Activated CD4-positive, alpha-beta T cell treated with anti-CD3 and anti-CD28 coated beads, Interleukin-2, amount 50 U/mL, for 4 hours (primary cell): ENCODE measurements at regions not wholly inside any gene's neighbourhood (a gene's known extent, or its start where the extent isn't known, plus 50 kb on each side); places are given as distances from the start of the nearest gene placed in this dataset.

Source experiments
- DNase-seq, 2 experiments: peaks; one replicate each; pipeline ENCODE4 v3.0.0-alpha.2; 2020

DNA sequence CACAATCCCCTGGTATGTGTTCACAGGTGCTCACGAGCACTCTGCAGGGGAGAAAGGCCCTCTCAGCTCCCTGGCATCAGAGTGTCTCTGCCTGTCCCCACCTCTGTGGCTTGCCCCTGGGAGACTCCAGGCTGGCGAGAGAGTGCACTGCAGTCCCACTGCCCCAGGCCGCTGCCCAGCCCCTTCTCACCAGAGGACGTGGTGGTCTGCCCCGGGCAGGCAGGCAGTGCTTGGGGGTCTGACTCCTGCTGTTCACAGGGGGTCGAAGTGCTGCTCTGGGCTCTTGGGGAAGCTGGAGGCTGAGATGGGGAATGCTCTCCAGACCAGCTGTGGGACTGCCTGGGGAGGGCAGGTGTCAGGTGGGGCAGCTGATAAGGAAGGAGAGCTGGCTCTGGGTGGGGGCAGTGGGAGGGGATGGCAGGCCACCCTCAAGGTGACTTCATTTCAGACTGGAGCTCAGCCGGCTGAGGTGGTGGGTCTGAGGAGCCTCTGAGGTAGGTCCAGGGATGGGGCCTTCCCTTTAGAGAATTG is 151.0 kb upstream of the B3GAT1 start:
- DNase-seq, result no peak

DNA sequence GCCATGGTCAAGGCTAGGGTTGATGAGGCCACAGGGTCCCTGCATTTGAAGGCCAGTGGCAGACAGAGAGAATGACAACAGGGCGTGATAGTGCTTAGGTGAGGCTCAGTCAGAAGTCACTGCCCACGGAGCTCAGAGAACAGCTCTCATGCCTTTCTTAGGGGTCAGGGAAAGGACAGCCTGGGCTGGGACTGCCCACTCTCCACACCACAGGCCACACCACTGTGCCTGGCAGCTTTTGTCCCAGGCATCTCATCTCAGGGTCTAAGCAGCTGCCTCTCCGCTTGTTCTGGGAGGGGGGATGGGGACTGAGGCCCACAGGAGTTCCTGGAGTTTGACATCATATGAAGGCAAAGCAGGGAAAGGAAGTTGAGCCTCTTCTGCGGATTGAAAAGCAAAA is 150.2 kb upstream of the B3GAT1 start:
- DNase-seq, result no peak

- no peak for DNase-seq
Measured at GRCh38 chr11:134561331-134561720, 149.3 kb upstream of the B3GAT1 start.

DNA sequence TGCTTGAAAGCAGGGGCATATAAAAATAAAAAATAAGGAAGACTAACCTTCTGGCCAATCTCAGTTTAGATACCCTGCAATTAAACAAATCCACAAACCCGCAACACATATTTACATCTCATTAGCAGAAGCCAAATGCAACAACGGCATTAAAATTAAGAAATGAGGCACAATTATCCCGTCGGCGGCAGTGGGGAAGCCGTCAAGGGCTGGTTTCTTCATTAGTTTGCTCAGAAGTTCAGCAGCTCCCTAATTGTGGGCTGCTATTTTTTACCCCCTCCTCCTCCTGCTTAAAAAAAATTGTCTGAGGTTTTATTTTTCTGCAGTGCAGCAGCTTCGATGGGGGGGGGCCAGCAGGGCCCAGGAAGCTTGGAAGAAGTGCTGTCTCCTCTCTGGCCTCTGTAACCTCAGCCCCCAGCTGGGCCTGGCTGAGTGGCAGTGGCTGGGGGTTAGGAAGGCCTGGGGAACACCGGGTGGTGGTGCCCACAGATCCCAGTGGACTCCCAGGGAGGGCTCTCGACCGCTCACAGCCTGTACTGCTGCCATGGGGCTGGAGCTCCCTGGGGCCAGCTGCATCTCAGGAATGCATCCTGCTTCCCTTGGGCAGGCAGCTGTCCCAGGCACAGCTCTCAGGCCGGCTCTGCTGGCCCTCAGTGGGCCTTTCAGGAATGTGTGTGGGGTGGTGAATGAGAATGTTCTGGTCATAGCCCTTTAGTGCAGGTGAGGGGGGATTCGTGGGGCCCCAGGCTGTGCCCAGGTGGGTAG is 148.7 kb upstream of the B3GAT1 start:
- no peak for DNase-seq

GRCh38 chr11:134560066-134560465 is 148.0 kb upstream of the B3GAT1 start:
- DNase-seq, result no peak

GRCh38 chr11:134559602-134559962 is 147.5 kb upstream of the B3GAT1 start:
- DNase-seq, result no peak

- DNase-seq, result no peak
Measured at GRCh38 chr11:134558916-134559601, 147.0 kb upstream of the B3GAT1 start.

DNA sequence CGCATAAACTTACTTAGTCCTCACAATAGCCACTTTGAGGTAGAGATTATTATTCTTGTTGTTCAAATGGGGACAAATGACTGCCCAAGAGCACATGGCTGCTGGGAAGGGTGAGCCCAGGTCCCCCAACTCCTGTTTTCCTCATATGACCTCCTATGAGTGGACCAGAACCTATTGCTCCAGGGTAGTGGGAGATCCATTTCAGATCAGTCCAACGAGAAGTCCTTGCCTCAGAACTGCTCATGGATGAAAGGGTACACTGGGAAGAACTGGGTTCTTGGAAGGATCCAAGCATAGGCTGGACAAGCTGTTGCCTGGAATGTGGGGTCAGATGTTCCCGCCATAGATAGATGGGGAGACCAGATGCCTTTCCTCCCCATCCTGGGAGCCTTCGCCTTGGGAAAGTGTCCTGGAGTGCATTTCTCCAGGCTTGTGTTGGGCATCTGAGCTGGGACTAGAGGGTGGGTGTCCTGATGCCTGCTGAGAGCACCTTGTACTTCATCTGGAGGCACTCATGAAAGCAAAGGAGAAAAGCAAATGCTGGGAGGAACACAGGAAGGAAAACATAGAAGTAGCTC is 146.3 kb upstream of the B3GAT1 start:
- no peak for DNase-seq

GRCh38 chr11:134557571-134558257 is 145.7 kb upstream of the B3GAT1 start:
- no peak for DNase-seq

GRCh38 chr11:134556186-134556585 is 144.1 kb upstream of the B3GAT1 start:
- DNase-seq, result no peak

- no peak for DNase-seq
Measured at GRCh38 chr11:134555510-134555909, 143.5 kb upstream of the B3GAT1 start.

DNA sequence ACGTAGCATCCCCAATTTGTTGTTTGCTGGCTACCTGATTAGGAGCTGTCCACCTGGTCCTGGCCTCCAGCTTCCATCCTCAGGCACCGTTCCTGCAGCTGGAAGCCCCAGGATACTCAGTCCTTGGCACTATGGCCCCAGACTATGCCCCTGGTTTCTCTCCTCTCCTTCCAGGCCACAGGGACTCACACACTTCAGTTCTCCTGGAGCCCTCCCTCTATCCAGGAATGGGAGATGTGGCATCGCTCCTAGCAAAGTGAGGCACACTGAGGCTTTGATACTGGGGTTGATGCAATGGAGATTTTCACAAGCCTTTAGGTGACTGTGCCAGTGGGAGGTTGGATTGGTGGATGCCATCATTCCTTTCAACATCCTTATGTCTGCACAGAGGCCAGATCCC is 142.8 kb upstream of the B3GAT1 start:
- no peak for DNase-seq

DNA sequence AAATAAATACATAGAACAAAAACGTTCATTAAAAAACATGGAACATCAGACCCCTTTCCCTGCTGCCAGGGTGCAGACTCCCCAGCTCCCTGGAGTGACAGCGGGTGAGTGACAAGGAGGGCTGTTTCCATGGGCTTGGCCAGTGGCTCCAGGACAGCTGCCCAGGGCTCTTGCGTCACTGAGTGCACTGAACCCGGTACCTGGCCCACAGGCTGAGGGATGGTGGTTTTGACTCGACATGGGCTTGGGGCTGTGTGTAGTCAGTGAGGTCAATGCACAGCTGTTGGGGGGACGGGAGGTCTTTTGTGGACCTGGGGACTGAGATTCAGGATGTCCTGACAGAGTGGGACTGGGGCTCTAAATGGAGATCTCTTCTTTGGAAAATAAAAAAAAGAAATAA is 142.1 kb upstream of the B3GAT1 start:
- DNase-seq, result no peak

DNA sequence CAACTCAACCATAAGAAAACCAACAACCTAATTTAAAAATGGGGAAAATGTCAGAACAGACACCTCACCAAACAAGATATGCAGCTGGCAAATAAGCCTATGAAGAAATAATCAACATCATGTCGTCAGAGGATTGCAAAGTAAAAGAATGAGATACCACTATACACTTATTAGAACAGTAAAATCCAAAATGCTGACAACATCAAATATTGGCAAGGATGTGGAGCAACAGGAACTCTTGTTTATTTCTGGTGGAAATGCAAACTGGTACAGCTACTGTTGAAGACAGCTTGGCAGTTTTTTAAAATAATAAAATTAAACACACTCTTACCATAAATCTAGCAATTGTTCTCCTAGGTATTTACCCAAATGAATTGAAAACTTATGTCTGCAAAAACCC is 140.7 kb upstream of the B3GAT1 start:
- DNase-seq, result no peak

GRCh38 chr11:134545521-134545920 is 133.5 kb upstream of the B3GAT1 start:
- DNase-seq, result no peak

DNA sequence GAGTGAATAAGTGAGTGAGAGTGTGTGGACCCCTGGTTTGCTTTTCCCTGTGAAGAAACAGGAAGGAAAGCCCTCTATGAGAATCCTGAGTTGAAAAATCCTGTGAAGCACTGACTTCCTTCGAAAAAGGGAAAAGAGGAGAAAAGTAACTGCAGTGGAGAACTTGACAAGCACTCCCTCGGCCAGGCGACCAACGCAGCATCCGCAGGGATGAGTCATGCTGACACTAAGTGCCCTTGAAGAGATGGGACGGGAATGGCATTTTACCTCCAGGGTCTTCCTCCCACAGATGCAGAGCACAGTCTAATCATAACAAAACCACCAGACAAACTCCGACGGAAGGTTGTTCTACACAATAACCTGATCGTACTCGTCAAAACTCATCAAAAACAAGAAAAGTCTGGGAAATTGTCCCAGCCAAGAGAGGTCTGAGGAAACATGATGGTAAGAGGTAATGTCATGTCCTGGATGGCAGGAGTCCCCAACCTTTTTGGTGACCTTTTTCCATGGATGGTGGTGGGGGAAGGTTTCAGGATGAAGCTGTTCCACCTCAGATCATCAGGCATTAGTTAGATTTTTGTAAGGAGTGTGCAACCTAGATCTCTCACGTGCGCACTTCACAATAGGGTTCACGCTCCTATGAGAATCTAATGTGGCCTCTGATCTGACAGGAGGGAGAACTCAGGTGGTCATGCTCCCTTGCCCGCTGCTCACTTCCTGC is 132.2 kb upstream of the B3GAT1 start:
- no peak for DNase-seq

GRCh38 chr11:134543645-134544044 is 131.6 kb upstream of the B3GAT1 start:
- no peak for DNase-seq

DNA sequence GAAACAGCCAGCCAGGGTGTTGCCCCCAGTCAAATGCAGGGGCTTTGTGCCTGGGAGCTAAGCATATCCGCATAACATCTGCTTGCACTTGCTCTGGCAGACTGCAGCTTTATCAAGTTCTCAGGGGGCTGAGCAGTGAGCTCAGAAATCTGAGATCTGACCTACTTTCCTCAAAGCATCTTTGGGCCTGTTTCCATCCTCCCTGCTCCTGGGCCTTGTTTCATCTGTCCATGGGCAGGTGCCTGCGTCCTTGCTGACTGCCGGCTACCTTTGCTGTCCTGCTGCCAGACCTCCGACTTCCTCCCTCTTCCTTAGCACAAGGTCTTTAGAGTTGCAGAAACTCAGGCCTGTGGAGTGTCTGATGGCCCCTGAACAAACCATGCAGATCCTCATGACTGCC is 131.2 kb upstream of the B3GAT1 start:
- no peak for DNase-seq

DNA sequence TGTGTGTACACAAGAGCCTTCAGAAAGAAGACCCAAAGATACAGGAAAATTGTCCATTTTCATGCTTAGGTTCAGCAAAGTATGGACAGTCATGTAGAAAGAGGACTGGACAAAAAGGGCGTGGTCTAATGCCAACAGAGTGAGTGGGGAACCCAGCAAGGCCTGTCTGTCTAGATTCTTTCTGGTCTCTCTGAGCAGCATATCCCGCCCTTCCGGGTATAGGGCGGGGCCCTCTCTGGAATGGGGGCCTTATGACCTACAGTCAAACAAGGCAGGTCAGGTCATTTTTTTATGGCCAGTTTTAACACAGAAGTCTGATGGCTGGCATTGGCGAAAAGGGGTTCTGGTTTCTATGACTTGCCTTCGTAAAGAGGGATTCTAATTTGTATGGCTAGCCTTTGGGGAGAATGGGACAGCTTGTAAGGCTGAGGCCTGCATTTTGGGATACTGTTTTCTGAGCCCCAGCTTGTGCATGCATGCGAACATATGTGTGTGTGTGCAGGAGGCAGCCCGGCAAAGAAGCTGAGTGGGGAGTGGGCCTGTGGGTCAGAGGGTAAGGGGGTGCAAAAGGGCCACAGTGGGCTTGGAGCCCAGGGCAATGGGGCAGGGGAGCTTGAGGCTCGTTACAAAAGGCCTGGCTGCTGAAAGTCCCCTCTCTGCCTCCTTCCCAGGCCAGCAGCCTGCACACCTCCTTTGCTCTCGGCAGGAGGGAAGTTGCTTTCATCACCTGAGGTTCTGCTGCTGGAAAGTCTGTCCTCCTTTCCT is 130.5 kb upstream of the B3GAT1 start:
- no peak for DNase-seq

GRCh38 chr11:134541951-134542350 is 129.9 kb upstream of the B3GAT1 start:
- no peak for DNase-seq

- no peak for DNase-seq
Measured at GRCh38 chr11:134541355-134541754, 129.3 kb upstream of the B3GAT1 start.

GRCh38 chr11:134539285-134539684 is 127.2 kb upstream of the B3GAT1 start:
- no peak for DNase-seq
